ENCODE measurements at regions not wholly inside any gene's neighbourhood (a gene's known extent, or its start where the extent isn't known, plus 50 kb on each side); places are given as distances from the start of the nearest gene placed in this dataset.
"Not testable (repeated sequence)": the region's sequence is repeated elsewhere in the genome, so short reads cannot be mapped to it uniquely, and the experiment has no call there.

DNA sequence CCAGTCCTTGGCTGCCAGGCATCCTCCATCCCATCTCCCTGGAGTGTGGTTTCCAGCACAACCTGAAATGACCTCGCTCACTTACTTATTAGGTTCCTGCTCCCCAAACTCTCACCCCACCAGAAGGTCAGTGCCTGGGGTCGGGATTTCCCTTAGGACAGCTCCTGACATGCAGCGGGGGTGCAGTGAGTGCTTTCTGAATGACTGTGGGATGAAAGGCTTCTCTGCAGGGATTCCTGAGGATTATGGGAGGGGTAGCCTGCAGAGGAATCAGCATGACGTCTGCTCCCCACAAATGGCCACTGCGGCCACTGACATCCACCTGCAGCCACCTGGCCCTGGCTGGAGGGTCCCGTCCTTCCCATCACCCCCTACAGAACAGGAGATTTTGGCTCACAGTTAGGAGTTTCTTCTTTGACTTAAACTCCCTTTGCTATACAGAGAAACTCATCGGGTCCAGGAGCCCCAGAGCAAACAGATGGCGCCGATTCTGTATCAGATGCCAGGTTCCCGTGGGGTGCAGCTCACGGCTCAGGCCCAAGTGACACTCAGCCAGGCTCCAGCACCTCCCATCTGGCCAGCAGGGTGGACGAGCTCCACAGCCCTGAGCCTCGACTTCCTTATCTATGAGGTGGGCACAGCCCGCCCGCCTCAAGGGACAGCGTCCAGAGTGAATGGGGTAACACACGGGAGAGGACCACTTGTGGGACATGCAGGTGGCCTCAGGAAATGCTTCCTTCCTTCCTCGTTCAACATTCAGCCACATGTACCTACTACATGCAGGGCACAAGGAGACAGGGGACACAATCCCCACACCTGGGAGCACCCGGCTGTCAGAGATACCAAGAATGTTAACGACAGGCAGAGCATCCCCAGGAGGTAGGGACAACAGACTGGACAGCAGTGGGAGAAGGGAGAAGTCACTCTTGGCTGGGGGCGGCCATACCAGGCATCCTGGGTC lies 69.8 kb downstream of the RMI2 start:
- DNase-seq (ENCODE audit: low read depth, low spot score) = no peak

GRCh38 chr16:11416228-11417001 lies 71.2 kb downstream of the RMI2 start:
- DNase-seq (ENCODE audit: low read depth, low spot score) = no peak

DNA sequence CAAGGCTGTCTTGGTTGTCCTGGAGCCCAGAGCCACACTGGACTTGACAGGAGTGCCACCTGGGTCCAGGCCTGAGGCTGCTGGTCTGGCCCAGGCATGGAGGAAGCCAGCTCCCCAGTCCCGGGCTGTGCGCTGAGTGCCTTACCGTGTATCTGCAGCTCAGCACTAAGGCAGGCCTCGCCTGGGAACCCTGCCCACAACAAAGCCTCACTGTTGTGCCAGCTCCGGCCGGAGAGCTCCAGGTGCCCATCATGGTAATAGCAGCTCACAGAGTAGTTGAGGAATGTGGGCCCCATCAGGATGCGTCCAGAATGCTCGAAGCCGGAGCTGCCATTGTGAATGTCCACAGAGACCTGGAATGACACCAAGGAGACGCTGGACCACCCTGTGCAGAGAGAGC lies 72.2 kb downstream of the RMI2 start:
- no peak for DNase-seq (ENCODE audit: low read depth, low spot score)

DNA sequence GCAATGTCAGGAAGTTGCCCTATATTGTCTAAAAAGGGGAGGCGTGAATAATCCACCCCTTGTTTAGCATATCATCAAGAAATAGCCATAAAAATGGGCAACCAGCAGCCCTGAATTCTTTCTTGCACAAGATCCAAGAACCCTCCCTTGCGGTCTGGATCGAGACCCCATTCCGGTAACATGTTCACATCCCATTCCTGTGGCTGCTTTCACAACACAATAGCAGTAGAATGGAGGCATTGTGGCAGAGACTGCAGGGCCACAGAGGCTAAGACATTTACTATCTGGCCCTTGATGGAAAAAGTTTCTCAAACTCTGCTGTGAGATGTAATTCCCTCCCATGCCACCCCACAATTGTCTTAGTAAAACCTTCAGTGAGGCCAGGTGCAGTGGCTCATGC lies 73.2 kb downstream of the RMI2 start:
- DNase-seq (ENCODE audit: low read depth, low spot score) = no peak

GRCh38 chr16:11420067-11420466 lies 74.8 kb downstream of the RMI2 start:
- DNase-seq (ENCODE audit: low read depth, low spot score) = not testable (repeated sequence)

GRCh38 chr16:11420895-11421294 lies 75.6 kb downstream of the RMI2 start:
- no peak for DNase-seq (ENCODE audit: low read depth, low spot score)

- DNase-seq (ENCODE audit: low read depth, low spot score) = no peak
These were observed 77.4 kb downstream of the RMI2 start for GRCh38 chr16:11422381-11423314.

GRCh38 chr16:11423315-11424117 lies 78.3 kb downstream of the RMI2 start:
- DNase-seq (ENCODE audit: low read depth, low spot score) = no peak

DNA sequence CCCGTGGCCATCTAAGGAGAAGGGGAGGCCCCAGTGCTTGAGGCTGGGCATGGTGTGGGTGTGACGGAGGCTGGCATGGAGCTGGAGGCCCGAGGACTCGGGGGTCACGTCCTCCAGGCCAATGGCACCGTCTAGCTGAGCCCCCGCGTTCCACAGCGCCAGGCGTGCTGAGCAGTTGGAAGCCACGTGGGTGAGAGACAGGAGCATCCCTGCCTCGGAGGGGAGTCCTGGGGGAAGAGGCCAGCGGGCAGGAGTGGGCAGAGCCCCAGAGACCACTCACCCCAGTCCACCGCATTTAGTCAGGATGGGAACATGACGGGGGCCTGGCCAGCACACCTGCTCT lies 78.8 kb downstream of the RMI2 start:
- no peak for DNase-seq (ENCODE audit: low read depth, low spot score)

DNA sequence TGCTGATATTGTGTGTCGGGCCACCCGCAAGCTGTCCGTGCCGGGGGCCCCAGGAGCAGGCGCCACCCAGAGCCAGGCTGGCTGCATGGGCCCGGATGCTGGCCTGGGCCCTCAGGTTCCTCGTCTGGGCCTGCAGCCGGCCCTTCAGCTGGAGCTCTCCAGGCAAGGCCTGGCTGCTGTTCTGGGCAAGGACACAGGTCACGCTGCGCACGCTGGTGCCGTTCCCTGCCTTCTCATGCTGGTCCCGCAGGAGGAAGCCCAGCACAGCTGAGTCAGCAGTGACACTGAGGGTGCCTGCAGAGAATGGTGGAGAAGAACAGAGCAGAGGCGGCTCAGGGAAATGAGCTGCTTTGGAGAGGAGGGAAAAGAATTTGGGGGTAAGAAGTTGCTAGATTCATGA lies 79.9 kb downstream of the RMI2 start:
- no peak for DNase-seq (ENCODE audit: low read depth, low spot score)

- DNase-seq (ENCODE audit: low read depth, low spot score) = no peak
These were observed 83.3 kb downstream of the RMI2 start for GRCh38 chr16:11428623-11428953.

DNA sequence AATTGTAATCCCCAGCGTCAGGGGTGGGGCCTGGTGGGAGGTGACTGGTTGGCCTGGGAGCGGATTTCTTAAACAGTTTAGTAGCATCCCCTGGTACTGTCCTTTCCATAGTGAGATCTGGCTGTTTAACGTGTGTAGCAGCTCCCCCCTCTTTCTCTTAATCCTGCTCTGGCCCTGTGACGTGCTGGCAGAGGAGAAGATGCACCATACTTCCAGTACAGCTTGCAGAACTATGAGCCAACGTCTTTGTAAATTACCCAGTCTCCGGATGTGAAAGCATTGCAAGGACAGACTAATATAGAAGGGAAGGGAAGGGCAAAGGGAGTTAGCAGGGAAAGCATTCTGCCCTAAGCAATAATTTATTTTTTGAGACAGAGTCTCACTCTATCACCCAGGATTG lies 83.9 kb downstream of the RMI2 start:
- no peak for DNase-seq (ENCODE audit: low read depth, low spot score)

DNA sequence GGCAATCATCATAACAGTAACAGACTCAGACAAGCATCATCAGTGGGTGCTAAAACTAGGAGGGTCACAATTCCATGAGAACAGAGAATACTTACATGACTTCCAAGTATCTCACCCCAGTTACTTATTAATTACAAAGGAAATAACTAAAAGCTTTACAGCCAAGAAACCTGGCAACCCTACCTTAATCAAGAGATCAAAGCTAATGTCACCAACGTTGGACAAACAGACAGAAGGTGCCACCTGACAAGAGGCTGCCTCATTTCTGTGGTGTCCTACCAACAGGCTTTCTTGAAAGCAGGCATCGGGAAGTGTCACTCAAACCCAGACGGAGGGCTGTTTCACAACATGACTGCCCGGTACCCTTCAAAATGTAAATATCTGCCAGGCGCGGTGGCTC lies 84.6 kb downstream of the RMI2 start:
- no peak for DNase-seq (ENCODE audit: low read depth, low spot score)

- DNase-seq (ENCODE audit: low read depth, low spot score) = no peak
These were observed 85.5 kb downstream of the RMI2 start for GRCh38 chr16:11430601-11431317.

DNA sequence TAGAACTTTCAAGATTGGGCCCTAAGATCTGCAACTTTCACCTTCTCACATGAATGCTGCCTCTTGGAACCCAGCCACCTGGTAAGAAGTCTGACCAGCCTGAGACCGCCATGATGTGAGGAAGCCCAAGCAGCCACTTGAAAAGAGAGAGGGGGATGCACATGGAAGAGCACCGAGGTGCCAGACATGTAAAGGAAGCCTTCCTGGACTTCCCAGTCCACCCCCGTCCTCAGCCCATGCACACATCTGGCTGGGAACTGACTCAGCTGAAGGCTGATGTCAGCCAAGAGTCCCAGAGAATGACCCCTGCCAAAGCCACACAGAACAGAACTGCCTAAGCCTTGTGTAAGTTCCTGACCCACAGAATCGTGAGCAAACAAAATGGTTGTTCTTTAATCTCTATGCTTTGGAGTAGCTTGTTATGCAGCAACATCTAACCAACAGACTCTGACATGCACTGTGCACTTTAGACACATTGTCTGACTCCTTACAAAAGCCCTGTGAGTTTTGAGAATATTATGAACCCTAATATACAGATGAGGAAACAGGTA lies 86.7 kb downstream of the RMI2 start:
- no peak for DNase-seq (ENCODE audit: low read depth, low spot score)

- DNase-seq (ENCODE audit: low read depth, low spot score) = no peak
These were observed 87.7 kb downstream of the RMI2 start for GRCh38 chr16:11432856-11433395.

- DNase-seq (ENCODE audit: low read depth, low spot score) = no peak
These were observed 90.3 kb downstream of the RMI2 start for GRCh38 chr16:11435576-11435975.

DNA sequence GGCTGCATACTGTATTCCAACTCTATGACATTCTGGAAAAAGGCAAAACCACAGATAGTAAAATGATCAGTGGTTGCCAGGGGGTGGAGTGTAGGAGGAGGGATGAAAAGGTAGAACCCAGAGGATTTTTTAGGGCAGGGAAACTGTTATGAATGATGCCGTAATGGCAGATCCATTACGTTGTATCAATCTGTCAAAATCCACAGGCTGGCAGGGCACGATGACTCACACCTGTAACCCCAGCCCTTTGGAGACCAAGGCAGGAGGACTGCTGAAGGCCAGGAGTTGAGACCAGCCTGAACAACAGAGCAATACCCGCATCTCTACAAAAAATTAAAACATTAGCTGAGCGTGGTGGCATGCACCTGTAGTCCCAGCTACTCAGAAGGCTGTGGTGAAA lies 91.8 kb downstream of the RMI2 start:
- no peak for DNase-seq (ENCODE audit: low read depth, low spot score)

GRCh38 chr16:11439790-11440656 lies 94.8 kb downstream of the RMI2 start:
- no peak for DNase-seq (ENCODE audit: low read depth, low spot score)
